Caco-2 (cell line): ENCODE measurements at regions not wholly inside any gene's neighbourhood (a gene's known extent, or its start where the extent isn't known, plus 50 kb on each side); places are given as distances from the start of the nearest gene placed in this dataset.

ENCODE experiments used
- BruUV-seq: library from RNA; stranded (reverse); fragments of 400-500 nt; replicated peaks from 2 replicates; lab custom pipeline; 2021; lab: Mats Ljungman, UMichigan
- CTCF ChIA-PET: fragments of 300-600 bp; sonication (Branson Sonifier 250); formaldehyde crosslinking; loops from one replicate; lab custom pipeline; 2022; ENCODE audit warnings: antibody characterized with exemption; lab: Charles Lee
- POLR2A ChIA-PET: fragments of 300-600 bp; sonication (Branson Sonifier 250); formaldehyde crosslinking; loops from one replicate; lab custom pipeline; 2022; ENCODE audit warnings: antibody characterized with exemption; lab: Charles Lee
- DNase-seq, 2 experiments: peaks; one replicate each; pipeline versions ENCODE4 v3.0.0 to v3.0.0-alpha.2; 2020 to 2022
- H3K27me3 ChIP-seq: replicated peaks from 2 replicates; pipeline ENCODE4 v1.6.0; 2011; ENCODE audit warnings: low read length; ENCODE audit not compliant: control insufficient read depth, insufficient read depth
- H3K36me3 ChIP-seq: 2 replicates; pipeline ENCODE4 v1.5.1; 2011; ENCODE audit warnings: low read length; ENCODE audit not compliant: control insufficient read depth, insufficient read depth
- H3K4me1 ChIP-seq: fragments of 250-450 bp; sonication (Bioruptor Pico); 2 replicates; pipeline ENCODE4 v1.5.1; 2020; ENCODE audit warnings: mild to moderate bottlenecking
- H3K4me3 ChIP-seq: 2 replicates; pipeline ENCODE4 v1.5.1; 2011; ENCODE audit warnings: low read depth, mild to moderate bottlenecking, control low read depth, low read length
- H3K9me3 ChIP-seq: fragments of 250-450 bp; sonication (Bioruptor Pico); 2 replicates; pipeline ENCODE4 v1.5.1; 2020; ENCODE audit warnings: mild to moderate bottlenecking, moderate library complexity
- H3K27ac Mint-ChIP-seq: one replicate; pipeline ENCODE4 v1.8.0; 2022; ENCODE audit warnings: mixed read lengths; ENCODE audit not compliant: unreplicated experiment
- H3K27me3 Mint-ChIP-seq: one replicate; pipeline ENCODE4 v1.8.0; 2022; ENCODE audit warnings: mixed read lengths; ENCODE audit not compliant: insufficient read depth, unreplicated experiment
- H3K36me3 Mint-ChIP-seq: one replicate; pipeline ENCODE4 v1.8.0; 2022; ENCODE audit warnings: mild to moderate bottlenecking, mixed read lengths; ENCODE audit not compliant: insufficient read depth, unreplicated experiment
- H3K4me1 Mint-ChIP-seq: one replicate; pipeline ENCODE4 v1.8.0; 2022; ENCODE audit warnings: low read depth, mixed read lengths; ENCODE audit not compliant: unreplicated experiment
- H3K4me3 Mint-ChIP-seq: one replicate; pipeline ENCODE4 v1.8.0; 2022; ENCODE audit warnings: mild to moderate bottlenecking, moderate library complexity, mixed read lengths; ENCODE audit not compliant: unreplicated experiment
- H3K9me3 Mint-ChIP-seq: one replicate; pipeline ENCODE4 v1.8.0; 2022; ENCODE audit warnings: mixed read lengths; ENCODE audit not compliant: unreplicated experiment
- intact Hi-C: fragments of 100-400 bp; cut with micrococcal nuclease; formaldehyde crosslinking; loops from one replicate; pipeline ENCODE4 v1.10.0; 2022; ENCODE audit not compliant: unreplicated experiment
- TF ChIP-seq, protein P1 (sequence below), 2 experiments: fragments of 200-600 bp in 1 of 2; IDR thresholded peaks; 1 replicate in 1 of 2; 2 replicates in 1 of 2; pipeline versions ENCODE4 v1.5.1 to v1.8.0; 2011 to 2022; ENCODE audit warnings: antibody characterized with exemption in 1 of 2, control low read depth in 1 of 2, inconsistent platforms in 1 of 2, low read depth in 1 of 2, low read length in 1 of 2, mild to moderate bottlenecking in 1 of 2, moderate library complexity in 1 of 2; ENCODE audit not compliant: insufficient read depth in 1 of 2, severe bottlenecking in 1 of 2, unreplicated experiment in 1 of 2

DNA sequence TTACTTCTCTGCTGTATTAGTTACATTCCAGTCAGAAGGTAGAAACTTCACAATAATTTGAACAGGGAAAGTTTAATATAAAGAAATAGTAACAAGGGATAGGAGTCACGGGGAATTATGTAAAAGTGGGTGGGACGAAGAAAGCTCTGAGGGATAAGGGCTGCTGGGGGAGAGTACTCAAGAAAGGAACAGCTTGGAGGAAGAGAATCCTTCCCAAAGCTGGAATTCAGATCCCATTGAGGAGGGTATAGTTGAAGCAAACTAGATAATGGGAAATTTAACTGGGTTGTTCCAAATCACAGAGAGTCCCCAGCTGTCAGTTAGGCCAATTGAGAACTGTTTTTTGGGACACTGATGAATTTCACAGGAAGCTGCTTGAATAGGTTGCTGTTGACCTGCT is 53.2 kb upstream of the MACC1 start:
- H3K4me3 ChIP-seq, result no peak overlapping the region
- BruUV-seq, result no TSS peak
- POLR2A ChIA-PET, result no interaction called here
- H3K36me3 ChIP-seq, result no peaks in the 10 kb centered on the region; the same call in 1 of the 2 replicates
- H3K27me3 ChIP-seq, result no peaks in the 10 kb centered on the region
- H3K9me3 ChIP-seq, result no peaks in the 10 kb centered on the region
- Mint-ChIP-seq H3K36me3 (no peaks in the 10 kb centered on the region), H3K27ac (no peak overlapping the region), H3K4me1 (peaks cover 11% of the 10 kb centered on the region), H3K27me3 (no peaks in the 10 kb centered on the region), H3K9me3 (no peaks in the 10 kb centered on the region), H3K4me3 (no peak overlapping the region)
- intact Hi-C loops, result no loop called here
- H3K4me1 ChIP-seq, result peaks cover 5% of the 10 kb centered on the region; the same call in 1 of the 2 replicates
- TF ChIP-seq, protein P1, sequence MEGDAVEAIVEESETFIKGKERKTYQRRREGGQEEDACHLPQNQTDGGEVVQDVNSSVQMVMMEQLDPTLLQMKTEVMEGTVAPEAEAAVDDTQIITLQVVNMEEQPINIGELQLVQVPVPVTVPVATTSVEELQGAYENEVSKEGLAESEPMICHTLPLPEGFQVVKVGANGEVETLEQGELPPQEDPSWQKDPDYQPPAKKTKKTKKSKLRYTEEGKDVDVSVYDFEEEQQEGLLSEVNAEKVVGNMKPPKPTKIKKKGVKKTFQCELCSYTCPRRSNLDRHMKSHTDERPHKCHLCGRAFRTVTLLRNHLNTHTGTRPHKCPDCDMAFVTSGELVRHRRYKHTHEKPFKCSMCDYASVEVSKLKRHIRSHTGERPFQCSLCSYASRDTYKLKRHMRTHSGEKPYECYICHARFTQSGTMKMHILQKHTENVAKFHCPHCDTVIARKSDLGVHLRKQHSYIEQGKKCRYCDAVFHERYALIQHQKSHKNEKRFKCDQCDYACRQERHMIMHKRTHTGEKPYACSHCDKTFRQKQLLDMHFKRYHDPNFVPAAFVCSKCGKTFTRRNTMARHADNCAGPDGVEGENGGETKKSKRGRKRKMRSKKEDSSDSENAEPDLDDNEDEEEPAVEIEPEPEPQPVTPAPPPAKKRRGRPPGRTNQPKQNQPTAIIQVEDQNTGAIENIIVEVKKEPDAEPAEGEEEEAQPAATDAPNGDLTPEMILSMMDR (IDR thresholded peaks at IDR 0.05; ENCODE audit: insufficient read depth in 1 of 2, low read depth in 1 of 2, low read length in 1 of 2, severe bottlenecking in 1 of 2, unreplicated experiment in 1 of 2), result no peak
- DNase-seq, result no peak
- CTCF ChIA-PET, result no interaction called here

DNA sequence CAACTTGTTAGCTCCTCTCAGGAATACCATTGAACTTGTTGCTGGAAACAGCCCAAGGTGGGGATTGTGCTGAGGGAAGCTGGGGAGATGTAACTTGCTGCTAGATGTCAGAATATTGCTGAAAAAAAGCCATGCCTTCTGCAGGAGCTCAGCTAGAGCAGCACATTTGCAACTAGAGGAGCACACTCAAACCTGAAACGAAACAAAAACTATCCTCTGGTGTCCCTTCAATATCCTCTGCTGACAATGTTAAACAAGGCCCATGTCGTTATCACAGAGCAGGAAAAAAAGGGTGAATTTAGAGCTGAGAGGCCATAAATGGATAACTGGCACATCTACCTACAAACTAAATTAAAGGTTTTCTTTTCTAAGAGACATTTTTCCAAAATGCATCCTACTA is 53.7 kb upstream of the MACC1 start:
- Histone ChIP-seq H3K4me1 (peaks cover 5% of the 10 kb centered on the region; the same call in 1 of the 2 replicates), H3K9me3 (no peaks in the 10 kb centered on the region), H3K27me3 (no peaks in the 10 kb centered on the region), H3K4me3 (no peak overlapping the region), H3K36me3 (no peaks in the 10 kb centered on the region; the same call in 1 of the 2 replicates)
- BruUV-seq, result no TSS peak
- ChIA-PET POLR2A (no interaction called here), CTCF (interaction anchor here (0.6 kb wide), 1 partner anchor 562 kb away, joined by 3 read pairs; no protein-coding TSS in a partner anchor)
- H3K9me3 Mint-ChIP-seq, result no peaks in the 10 kb centered on the region
- no peaks in the 10 kb centered on the region for H3K27me3 Mint-ChIP-seq
- intact Hi-C loops, result no loop called here
- DNase-seq, result no peak
- H3K4me1 Mint-ChIP-seq, result peaks cover 11% of the 10 kb centered on the region
- H3K36me3 Mint-ChIP-seq, result no peaks in the 10 kb centered on the region
- TF ChIP-seq, protein P1 (IDR thresholded peaks at IDR 0.05; ENCODE audit: insufficient read depth in 1 of 2, low read depth in 1 of 2, low read length in 1 of 2, severe bottlenecking in 1 of 2, unreplicated experiment in 1 of 2), result no peak
- no peak overlapping the region for H3K27ac Mint-ChIP-seq
- no peak overlapping the region for H3K4me3 Mint-ChIP-seq

DNA sequence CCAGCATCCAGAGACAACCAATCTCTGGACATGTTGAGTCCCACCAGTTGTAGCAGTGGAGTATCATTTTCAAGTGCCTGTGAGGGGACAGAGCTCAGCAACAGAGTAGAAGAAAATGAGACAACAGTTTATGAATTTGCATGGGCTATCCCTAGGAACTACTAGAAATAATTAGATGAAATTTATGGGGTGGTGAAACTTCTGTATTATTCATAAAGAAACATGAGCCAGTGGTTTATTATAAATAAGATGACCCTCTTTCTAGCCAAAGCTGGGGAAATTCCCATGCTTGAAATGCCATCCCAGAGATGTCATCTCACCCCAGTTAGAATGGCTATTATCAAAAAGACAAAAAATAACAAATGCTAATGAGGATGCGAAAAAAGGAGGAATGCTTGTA is 55.1 kb upstream of the ITGB8 start:
- no peaks in the 10 kb centered on the region for H3K9me3 Mint-ChIP-seq
- H3K27me3 Mint-ChIP-seq, result no peaks in the 10 kb centered on the region
- intact Hi-C loops, result no loop called here
- H3K36me3 ChIP-seq, result no peaks in the 10 kb centered on the region
- BruUV-seq, result no TSS peak
- no peaks in the 10 kb centered on the region for H3K27me3 ChIP-seq
- H3K4me3 Mint-ChIP-seq, result no peak overlapping the region
- no peaks in the 10 kb centered on the region for H3K36me3 Mint-ChIP-seq
- no peaks in the 10 kb centered on the region for H3K9me3 ChIP-seq
- DNase-seq, result no peak
- no peaks in the 10 kb centered on the region for H3K4me1 ChIP-seq
- POLR2A ChIA-PET, result no interaction called here
- TF ChIP-seq, protein P1 (IDR thresholded peaks at IDR 0.05; ENCODE audit: insufficient read depth in 1 of 2, low read depth in 1 of 2, low read length in 1 of 2, severe bottlenecking in 1 of 2, unreplicated experiment in 1 of 2), result no peak
- no peaks in the 10 kb centered on the region for H3K4me1 Mint-ChIP-seq
- H3K4me3 ChIP-seq, result no peak overlapping the region
- H3K27ac Mint-ChIP-seq, result no peak overlapping the region
- CTCF ChIA-PET, result no interaction called here
